PFSK-1 (cell line): ENCODE measurements at regions not wholly inside any gene's neighbourhood (a gene's known extent, or its start where the extent isn't known, plus 50 kb on each side); places are given as distances from the start of the nearest gene placed in this dataset.

Experiments
- FOXP2 ChIP-seq: optimal IDR thresholded peaks from 2 replicates; pipeline ENCODE3; 2011; ENCODE audit warnings: borderline replicate concordance, control low read depth, inconsistent platforms; ENCODE audit not compliant: insufficient read depth; ENCODE audit errors: extremely low read length, extremely low read depth
- POLR2AphosphoS5 ChIP-seq: IDR thresholded peaks from 2 replicates; pipeline ENCODE4 v1.6.1; 2012; ENCODE audit warnings: low read depth, mild to moderate bottlenecking, control low read depth, low read length, moderate library complexity
- TF ChIP-seq, protein P1 (sequence below), 2 experiments: IDR thresholded peaks; 2 replicates each; pipeline versions ENCODE4 v1.6.1 to v1.8.0; 2011 to 2012; ENCODE audit warnings: low read depth in 2 of 2, low read length in 2 of 2, control low read depth in 1 of 2, inconsistent platforms in 1 of 2, mild to moderate bottlenecking in 1 of 2, moderate library complexity in 1 of 2; ENCODE audit not compliant: insufficient read depth in 1 of 2

GRCh38 chr4:137194670-137195069, 337.6 kb downstream of the PCDH18 start:
- TF ChIP-seq POLR2AphosphoS5, result no peak
- no peak for TF ChIP-seq FOXP2
- TF ChIP-seq, protein P1, sequence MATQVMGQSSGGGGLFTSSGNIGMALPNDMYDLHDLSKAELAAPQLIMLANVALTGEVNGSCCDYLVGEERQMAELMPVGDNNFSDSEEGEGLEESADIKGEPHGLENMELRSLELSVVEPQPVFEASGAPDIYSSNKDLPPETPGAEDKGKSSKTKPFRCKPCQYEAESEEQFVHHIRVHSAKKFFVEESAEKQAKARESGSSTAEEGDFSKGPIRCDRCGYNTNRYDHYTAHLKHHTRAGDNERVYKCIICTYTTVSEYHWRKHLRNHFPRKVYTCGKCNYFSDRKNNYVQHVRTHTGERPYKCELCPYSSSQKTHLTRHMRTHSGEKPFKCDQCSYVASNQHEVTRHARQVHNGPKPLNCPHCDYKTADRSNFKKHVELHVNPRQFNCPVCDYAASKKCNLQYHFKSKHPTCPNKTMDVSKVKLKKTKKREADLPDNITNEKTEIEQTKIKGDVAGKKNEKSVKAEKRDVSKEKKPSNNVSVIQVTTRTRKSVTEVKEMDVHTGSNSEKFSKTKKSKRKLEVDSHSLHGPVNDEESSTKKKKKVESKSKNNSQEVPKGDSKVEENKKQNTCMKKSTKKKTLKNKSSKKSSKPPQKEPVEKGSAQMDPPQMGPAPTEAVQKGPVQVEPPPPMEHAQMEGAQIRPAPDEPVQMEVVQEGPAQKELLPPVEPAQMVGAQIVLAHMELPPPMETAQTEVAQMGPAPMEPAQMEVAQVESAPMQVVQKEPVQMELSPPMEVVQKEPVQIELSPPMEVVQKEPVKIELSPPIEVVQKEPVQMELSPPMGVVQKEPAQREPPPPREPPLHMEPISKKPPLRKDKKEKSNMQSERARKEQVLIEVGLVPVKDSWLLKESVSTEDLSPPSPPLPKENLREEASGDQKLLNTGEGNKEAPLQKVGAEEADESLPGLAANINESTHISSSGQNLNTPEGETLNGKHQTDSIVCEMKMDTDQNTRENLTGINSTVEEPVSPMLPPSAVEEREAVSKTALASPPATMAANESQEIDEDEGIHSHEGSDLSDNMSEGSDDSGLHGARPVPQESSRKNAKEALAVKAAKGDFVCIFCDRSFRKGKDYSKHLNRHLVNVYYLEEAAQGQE (IDR thresholded peaks at IDR 0.05; ENCODE audit: insufficient read depth in 1 of 2, low read depth in 2 of 2, low read length in 2 of 2), result no peak
